Left colon (tissue), 2 donors: ENCODE measurements at regions not wholly inside any gene's neighbourhood (a gene's known extent, or its start where the extent isn't known, plus 50 kb on each side); places are given as distances from the start of the nearest gene placed in this dataset.

ENCODE experiments used
- ATAC-seq: fragments of 200-7000 bp; cut with Tn5 transposase; one replicate; pipeline ENCODE4 v1.9.1; 2020; ENCODE audit warnings: mild to moderate bottlenecking, moderate library complexity
- DNase-seq, 2 donors: peaks; one replicate each; pipeline ENCODE4 v3.0.0-alpha.2; 2020
- intact Hi-C, 2 donors: fragments of 100-400 bp; cut with DNase I in 1 of 2; cut with micrococcal nuclease in 1 of 2; formaldehyde crosslinking; loops; one replicate each; pipeline versions ENCODE4 v1.11.2 to v1.14.0; 2022; cut with DNase I, micrococcal nuclease
- donor health status: DM: no; HTN: no; CAD: no.
- donor health status: DM: yes; HTN: yes; CAD: no.

DNA sequence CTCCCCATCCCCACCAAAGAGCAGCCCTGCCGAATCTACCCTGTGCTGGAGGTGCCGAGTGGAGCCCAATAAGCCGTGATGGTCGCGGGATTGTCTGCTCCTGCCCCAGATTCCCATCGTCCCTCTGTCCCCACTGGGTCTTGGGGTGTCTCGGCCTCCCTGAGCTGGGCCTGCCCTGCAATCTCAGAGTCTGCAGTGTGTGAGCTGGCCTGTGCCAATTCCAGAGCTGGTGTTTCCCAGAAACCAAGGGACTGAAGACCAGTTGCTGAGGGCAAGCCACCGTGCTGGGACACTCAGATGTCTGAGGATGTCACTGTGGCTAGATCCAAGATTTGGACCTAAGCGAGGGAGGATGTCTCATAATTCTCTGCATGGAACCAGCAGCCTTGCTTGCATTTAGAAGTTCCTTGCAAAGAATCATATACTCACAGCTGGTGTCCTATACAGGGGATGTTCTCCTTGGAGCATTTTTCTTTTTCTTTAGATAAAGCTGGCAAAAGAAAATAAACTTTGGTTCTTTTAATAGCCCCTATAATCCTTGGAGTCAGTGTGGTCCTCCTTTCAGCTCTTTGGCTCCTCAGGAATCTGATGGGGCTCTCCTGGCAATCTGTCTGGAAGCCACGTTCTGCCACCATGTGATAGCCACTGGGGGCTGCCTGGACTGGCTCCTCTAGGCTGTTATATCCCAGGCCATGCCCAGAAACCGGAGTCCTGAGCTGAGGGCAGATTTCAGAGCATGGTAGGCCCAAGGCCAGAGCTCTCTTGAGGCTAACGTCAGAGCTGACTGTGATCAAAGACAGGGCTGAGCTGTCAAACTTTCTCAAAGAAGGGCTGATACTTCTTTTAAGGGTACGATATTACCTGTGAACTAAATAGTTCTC is 140.1 kb upstream of the HAAO start:
- ATAC-seq (no peak), DNase-seq (no peak)
- intact Hi-C loops = loop anchor here (10.0 kb wide), 2 partner anchors 88 to 98 kb away; no protein-coding TSS in a partner anchor

DNA sequence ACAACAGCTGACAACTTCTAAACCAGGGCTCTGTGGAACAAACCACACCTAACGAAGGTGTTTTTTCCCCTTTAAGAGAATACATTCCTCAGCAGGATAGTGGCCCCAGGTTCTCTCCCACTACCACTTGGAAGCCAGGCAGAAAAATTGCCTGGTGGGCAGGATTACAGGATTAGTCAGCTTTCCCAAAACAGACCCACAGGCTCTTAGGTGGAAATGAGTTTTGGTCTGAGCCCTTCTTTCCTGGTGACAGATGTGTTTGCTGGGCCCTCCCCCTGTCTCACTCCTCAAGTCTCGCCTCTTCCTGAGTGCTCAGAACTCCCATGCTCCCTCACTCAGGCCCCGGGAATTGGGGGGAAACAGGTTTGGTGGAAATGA is 139.4 kb upstream of the HAAO start:
- intact Hi-C loops = loop anchor here (10.0 kb wide), 2 partner anchors 87 to 97 kb away; no protein-coding TSS in a partner anchor
- no peak for ATAC-seq
- no peak for DNase-seq

DNA sequence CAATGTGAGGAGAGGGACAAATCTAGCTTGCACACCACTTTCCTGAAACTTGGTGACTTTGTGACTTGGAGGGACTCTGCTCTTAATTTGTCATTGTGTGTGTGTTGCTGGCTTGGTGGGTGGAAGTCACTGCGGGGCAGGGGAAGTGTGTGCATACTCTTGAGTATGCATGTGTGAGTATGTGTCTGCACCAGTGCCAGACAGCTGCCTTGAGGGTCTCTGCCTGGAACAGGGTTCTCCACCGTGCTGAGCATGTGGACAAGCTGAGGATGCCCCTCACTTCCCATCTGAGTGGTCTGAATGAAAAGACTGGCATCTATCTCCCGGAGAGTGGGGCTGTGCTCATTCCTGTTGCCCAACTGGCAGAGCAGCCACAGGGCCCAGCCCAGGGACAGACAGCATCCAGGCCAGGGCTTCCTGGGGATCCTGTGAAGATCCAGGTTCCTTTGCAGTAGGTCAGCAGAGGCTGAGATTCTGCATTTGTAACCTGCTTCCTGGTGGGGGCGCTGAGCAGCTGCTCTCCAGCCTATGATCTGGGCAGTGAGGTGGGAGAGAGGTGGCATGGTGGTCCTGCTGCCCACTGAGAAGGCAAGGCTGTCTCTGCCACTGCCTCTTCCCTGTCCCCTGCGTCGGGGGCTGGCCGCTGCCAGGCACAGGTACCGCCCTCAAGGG is 138.9 kb upstream of the HAAO start:
- peak in 1 of 2 donors; percentile 46 for DNase-seq
- intact Hi-C loops = loop anchor here (10.0 kb wide), 2 partner anchors 86 to 96 kb away; no protein-coding TSS in a partner anchor
- ATAC-seq = peak; percentile 16

DNA sequence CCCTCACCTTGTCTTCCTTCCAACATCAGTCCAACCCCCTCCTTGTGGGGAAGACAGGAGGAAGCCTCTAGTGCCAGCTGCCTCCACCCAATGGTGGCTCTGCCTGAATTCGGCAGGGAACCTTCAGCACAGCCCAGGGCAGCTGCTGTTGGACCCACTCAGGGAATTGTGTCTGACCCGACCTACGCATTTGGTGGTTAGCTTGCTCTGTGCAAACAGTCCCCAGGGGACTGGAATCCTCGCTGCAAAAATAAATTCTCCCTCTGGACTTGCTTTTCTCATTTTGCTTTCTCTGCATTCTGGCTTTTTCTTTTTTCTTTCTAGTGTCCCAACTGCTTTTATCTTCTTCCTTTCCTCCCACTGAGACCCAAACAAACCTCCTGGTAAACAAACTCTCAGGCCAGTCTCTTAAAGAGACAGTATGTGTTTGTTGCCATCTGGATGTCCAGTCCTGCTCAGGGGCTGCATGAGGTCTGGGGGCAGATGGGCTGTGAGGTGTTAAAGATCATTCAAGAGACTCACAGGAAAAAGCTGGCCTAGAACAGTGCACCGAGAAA is 137.7 kb upstream of the HAAO start:
- ATAC-seq (no peak), DNase-seq (no peak)
- intact Hi-C loops = loop anchor here (10.0 kb wide), 2 partner anchors 85 to 95 kb away; no protein-coding TSS in a partner anchor

DNA sequence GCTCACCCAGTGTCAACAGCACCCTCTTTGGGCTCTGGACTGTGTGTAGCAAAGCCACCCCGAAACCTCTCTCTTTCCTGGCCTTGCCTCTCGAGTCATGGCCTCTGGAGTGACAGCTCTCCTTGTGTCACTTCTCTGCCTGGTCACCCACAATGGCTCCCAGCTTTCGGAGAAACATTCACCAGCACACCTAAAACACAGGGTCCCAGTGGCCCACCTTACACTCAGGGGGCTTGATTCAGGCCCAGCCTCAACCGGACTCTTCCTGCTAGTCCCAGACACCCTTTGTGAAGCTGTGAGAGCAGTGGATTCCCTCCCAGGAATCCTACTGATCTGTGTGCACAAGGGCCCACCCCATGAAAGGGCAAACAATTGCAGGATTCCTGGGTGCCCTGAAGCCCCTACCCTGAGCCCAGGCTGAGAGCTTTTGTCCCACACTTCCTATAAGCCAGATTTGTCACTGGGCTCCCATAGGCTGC is 137.2 kb upstream of the HAAO start:
- intact Hi-C loops = loop anchor here (10.0 kb wide), 2 partner anchors 85 to 95 kb away; no protein-coding TSS in a partner anchor
- no peak for DNase-seq
- no peak for ATAC-seq

DNA sequence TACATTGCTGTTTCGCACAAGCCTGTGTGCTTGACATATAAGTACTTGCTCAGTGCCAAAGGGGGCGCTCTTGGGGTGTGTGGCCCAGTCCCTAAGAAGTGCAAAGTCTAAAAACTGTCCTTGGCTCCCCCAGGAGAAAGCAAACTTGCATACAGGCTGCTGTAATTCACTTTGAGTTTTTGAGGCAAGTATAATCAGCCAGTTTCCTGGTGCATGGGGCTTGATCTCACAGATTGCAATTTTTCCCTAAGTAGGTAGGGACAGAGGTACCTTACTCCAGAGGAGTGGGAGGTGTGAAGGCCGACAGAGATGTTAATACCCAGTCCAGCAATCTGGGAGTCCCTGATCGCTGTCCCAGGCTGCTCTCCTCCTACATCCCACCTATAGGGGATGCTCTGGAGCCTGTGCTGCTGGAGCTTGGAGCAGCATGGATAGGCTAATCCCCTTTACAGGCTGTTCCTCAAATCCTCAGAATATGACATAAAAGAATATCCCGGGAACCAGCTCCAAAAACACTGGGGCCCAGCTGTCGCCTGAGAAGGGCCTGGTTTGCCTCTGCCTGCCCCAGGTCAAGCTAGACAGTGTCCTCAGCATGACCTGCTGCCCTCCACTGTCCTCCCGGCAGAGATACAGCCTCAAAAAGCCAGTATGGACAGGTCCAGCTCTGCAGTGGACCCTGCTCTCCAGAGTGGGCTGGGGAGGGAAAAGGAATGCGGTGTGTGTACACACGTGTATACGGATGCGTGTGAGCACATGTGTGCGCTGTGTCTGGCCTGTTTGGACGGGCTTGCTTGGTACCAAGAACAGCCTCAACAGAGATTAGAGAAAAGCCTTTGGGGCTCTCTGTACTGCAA is 136.5 kb upstream of the HAAO start:
- intact Hi-C loops = no loop called here
- peak; percentile 78 for DNase-seq
- ATAC-seq = peak; percentile 48

DNA sequence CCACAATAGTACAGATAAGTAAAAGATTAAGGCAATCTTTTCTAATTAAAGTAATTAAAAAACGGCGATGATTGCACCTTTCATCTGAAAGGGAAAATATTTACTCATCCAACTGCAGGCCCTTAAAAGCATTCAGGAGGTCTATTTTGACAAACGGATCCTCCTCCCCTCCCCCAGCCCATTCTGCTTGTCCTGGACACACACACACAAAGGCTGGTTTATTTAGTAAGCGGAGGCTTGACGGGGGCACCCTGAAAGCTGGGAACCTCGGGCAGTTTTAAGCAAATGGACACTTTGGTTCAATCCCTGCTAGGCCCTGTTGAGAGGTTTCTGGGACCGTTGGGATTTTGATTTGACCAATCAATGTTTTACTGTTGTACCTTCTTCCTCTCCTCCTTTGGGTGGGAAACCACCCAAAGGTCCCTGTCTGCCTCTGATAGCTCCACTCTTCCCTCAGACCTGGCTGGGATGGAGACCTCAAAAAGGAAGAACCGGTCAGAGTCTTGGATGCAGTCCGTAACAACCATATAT is 135.8 kb upstream of the HAAO start:
- peak; percentile 64 to 74 for DNase-seq
- ATAC-seq = peak; percentile 26

DNA sequence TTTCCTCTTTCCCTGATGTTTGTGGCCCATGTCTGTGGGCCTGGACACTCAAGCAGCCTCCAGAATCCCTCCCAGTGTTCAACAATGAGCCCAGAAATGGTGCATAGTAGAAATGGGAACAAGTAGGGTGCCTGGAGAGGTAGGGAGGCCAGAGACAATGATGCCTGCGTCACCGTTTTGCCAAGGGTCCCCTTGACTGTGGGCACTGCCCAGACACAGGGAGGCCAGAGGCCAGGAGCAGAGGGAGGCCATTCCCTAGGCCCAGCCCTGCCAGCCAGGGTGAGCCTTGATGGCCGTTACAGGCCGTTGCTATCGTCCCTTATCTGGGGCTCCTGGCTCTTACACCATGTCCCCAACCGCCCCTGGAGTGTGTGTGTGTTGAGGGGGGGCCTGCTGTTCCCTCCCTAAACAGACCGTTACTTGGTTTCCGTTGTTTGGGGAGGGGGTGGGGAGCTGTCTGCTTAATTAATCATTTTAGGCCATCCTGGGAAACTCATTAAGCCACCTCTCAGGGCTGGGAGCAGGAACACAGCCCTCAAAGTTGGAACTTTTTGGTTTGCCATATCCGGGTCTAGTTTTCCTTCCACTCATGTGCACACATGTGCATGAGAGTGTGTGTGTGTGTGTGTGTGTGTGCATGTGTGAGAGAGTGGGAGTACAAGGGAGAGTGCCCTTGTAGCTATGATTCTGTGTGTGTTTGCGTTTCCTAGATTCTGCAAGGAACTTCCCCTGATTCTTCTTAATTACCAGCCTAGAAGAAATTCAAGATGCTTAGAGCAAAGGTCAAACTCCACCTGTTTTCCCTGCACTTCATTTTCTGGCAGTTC is 135.2 kb upstream of the HAAO start:
- ATAC-seq (peak; percentile 34), DNase-seq (peak; percentile 31 to 49)
- intact Hi-C loops = no loop called here

More for the DNA sequence above, 135.8 kb upstream of the HAAO start:
- intact Hi-C loops = no loop called here

DNA sequence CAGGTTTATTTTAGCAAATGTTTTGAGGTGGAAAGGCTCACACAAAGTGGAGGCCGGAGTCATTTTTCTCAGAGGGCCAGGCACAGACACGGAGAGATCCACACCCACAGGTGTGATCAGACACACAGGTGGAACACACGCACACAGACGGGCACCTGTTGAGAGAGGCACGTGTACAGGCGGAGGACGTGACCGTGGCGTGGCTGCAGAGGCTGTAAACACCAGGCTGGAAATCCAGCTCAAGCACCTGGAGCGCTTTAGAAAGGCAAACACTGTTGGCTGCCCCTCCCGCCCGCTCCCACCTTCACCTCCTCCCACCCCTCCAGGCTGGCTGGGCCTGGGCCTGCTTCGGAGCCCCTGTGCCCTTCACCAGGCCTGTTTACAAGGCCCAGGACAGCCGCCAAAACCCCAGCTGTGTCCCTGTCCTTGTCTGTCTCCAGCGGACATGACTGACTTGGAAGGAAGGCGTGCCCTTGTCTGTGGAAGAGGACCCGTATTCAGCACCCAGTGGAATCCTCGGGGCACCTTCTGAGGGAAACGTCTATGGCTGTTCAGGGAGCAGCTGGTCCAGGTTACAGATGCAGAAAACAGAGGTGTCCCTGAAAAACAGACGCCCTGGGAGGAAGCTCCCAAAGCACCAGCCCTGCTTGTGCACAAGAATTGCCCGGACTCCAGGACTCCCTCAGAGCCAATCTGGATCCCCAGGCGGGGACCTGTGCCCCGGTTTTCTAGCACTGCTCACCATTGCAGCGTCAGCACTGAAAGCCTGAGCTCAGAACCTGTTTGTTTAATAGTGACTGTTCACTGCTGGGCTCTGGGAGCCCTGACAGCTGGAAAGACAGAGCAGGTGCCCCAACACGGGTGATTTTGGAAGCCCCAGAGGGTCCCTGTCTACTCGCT is 134.3 kb upstream of the HAAO start:
- intact Hi-C loops = no loop called here
- DNase-seq (peak; percentile 71 to 77), ATAC-seq (peak; percentile 61)

DNA sequence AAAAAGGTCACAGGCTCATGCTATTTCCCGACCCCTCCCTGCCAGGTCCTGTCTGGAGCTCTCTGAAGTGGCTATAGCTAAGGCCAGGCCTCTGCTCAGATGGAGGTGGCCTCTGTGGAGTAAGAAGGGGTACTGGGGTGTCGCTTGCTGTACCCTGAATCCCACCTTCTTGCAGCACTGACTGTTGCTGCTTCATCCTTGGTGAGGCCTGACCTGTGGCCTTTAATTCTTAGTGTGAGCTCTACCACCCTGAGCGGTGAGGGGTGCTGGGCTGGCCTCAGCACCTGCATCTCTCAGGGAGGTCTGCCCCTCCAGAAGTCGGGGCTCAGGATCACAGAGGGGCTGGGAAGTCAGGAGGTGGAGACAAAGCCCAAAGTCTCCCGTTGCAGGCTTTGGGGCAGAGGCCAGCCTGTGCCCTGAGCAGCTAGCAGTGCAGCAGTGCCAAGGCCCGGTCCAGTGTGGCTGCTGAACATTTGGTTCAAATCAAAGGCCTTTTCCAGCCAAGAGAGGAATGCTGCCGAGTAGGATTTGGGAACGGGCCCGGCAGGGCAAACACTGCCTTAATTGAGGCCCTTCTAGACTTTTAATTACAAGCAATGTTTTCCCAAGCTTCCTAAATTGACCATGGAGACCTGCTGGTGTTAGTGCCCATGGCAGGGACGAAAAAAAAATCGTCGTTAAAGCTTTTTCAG is 133.5 kb upstream of the HAAO start:
- intact Hi-C loops = no loop called here
- peak; percentile 44 to 45 for DNase-seq
- ATAC-seq = peak; percentile 3

DNA sequence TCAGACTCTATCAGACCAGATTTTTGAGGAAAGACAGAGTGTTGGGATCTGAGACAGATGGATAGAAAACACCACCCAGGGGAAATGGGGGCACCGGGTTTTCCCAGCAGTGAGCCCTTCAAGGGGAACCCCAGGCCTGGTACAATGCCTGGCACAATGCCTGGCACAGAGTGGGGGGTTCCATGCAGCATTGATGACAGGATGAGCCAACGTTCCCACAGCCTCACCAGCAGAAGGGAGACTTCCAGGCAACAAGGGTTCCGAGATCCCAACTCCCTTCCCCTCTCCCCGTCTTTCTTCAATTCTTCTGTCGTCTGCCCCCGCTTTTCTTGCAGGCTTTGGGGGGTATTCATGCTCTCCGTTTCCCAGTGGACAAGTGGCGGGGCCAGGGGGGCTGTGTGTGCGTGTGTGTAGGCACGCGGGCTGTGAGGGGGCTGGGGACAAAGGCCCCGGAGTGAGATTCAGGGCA is 132.1 kb upstream of the HAAO start:
- intact Hi-C loops = no loop called here
- ATAC-seq (no peak), DNase-seq (no peak)

DNA sequence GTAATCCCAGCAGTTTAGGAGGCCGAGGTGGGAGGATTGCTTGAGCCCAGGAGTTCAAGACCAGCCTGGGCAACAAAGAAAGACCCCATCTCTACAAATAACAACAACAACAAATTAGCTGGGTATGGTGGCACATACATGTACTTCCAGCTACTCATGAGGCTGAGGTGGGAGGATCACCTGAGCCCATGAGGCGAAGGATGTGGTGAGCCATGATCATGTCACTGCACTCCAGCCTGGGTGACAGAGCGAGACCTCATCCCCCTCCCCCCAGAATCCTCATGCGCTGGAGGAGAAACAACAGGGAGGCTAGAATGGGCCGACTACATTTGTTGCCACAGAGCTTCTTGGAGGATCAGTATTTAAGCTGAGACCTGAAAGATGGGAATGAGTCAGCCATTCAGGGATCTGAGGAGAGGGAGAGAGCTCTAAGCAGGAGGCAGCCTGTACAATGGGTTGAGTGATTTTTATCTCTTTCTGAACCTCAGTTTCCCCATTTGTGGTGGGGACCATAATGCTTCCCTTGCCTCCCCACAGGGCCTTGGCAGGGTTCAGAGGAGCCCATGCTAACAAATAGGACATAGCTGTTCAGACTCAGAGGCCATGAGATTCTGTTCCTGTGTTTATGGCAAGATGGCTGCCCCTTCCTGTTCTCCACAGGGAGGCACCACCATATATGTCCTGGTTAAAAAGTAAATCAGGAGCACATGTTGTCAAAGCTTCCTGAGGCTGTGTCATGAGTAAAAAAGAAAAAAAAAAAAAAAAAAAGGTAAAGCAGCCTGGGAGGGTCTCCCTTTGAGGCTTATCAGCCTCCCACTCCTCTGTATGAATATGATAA is 131.4 kb upstream of the HAAO start:
- DNase-seq = no peak
- intact Hi-C loops = no loop called here
- no peak for ATAC-seq

DNA sequence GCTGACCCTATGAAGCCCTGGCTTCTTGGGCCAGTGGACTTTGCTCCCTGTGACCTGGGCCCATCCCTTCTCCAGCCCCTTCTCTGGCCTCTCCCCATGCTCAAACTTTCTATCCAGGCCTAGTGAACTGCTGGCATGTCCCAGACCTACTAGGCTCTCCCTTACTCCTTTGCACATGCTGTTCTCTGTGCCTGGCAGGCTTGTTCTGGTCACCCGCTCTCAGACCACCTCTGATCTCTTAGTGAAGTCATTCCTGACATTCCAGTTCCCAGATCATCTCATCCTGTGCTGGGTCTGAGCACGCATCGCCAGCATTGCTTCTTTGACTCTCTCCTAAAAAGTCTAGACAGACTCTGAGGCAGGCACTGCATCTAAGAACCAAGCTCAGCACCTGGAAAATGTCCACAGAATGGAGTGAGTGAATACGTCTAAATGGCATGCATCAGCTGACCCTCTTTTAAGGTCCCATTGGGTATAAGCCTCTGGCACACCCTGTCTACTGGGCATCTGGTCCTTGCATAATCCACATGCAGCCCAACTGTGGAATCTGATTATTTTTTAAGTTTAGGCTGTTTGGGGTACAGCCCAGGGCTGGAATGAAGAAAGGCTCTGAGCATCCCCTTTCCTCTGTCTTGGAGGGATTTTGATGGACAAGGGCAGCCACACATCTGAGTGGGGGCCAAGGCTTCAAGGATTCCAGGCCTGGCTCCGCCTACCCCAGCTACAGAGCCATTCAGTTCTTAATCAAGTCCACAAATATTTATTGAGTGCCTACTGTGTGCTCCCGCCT is 130.6 kb upstream of the HAAO start:
- intact Hi-C loops = no loop called here
- no peak for DNase-seq

DNA sequence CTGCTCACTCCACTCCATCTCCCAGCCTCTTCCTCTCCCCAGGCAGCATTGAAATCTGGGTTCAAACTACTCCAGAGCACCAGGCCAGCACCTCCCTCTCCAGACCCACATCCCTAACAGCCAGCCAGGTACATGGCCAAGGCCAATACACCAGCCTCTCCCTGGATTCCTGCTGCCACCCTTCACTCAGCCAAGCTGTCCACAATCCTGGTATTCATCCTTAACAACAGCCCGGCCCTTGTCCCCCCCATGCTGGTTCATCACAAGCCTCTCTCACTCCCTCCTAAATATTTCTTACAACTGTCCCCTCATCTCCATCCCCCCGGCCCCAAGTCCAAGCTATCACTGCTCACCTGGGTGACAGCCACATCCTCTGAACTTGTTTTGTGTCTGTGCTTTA is 129.9 kb upstream of the HAAO start:
- no peak for DNase-seq
- intact Hi-C loops = no loop called here

More for the DNA sequence above, 130.6 kb upstream of the HAAO start:
- ATAC-seq = no peak

More for the DNA sequence above, 129.9 kb upstream of the HAAO start:
- no peak for ATAC-seq
